KMS-11 (cell line): ENCODE measurements at regions not wholly inside any gene's neighbourhood (a gene's known extent, or its start where the extent isn't known, plus 50 kb on each side); places are given as distances from the start of the nearest gene placed in this dataset.

Experiments used
- H2AFZ ChIP-seq: fragments of 200-600 bp; sonication (generic); 2 replicates; pipeline ENCODE4 v1.6.1; 2016; ENCODE audit warnings: antibody characterized with exemption, mixed run types, low read depth
- H3K27ac ChIP-seq: fragments of 200-600 bp; sonication (generic); 2 replicates; pipeline ENCODE4 v1.6.1; 2016; ENCODE audit warnings: mild to moderate bottlenecking, mixed run types
- H3K27me3 ChIP-seq: fragments of 200-600 bp; sonication (generic); 2 replicates; pipeline ENCODE4 v1.6.1; 2017; ENCODE audit warnings: mild to moderate bottlenecking, low read depth, mixed run types, moderate library complexity; ENCODE audit not compliant: insufficient read depth
- H3K36me3 ChIP-seq: fragments of 200-600 bp; sonication (generic); 2 replicates; pipeline ENCODE4 v1.6.1; 2017; ENCODE audit warnings: mild to moderate bottlenecking, mixed run types; ENCODE audit not compliant: insufficient read depth
- H3K4me1 ChIP-seq: fragments of 200-600 bp; sonication (generic); 2 replicates; pipeline ENCODE4 v1.6.1; 2016; ENCODE audit warnings: mild to moderate bottlenecking, low read depth, mixed run types; ENCODE audit not compliant: poor library complexity, severe bottlenecking
- H3K4me2 ChIP-seq: fragments of 200-600 bp; sonication (generic); 2 replicates; pipeline ENCODE4 v1.7.0; 2016; ENCODE audit warnings: mild to moderate bottlenecking, mixed run types
- H3K4me3 ChIP-seq: fragments of 200-600 bp; sonication (generic); IDR thresholded peaks from 2 replicates; pipeline ENCODE4 v1.6.1; 2017; ENCODE audit warnings: low read depth, low read length, mixed read lengths; ENCODE audit not compliant: insufficient read depth
- H3K79me2 ChIP-seq: fragments of 200-600 bp; sonication (generic); 2 replicates; pipeline ENCODE4 v1.6.1; 2016; ENCODE audit warnings: low read depth, mixed run types; ENCODE audit not compliant: insufficient read depth
- H3K9ac ChIP-seq: fragments of 200-600 bp; sonication (generic); 2 replicates; pipeline ENCODE4 v1.6.1; 2016; ENCODE audit warnings: mild to moderate bottlenecking, mixed run types
- H4K20me1 ChIP-seq: fragments of 200-600 bp; sonication (generic); 2 replicates; pipeline ENCODE4 v1.6.1; 2016; ENCODE audit warnings: mild to moderate bottlenecking, mixed run types; ENCODE audit not compliant: insufficient read depth
- CTCF ChIP-seq: fragments of 200-600 bp; sonication (generic); conservative IDR thresholded peaks from 2 replicates; pipeline ENCODE4 v1.6.1; 2017; ENCODE audit warnings: low read depth, mild to moderate bottlenecking, antibody characterized with exemption, low read length, moderate library complexity, mixed read lengths

- Histone ChIP-seq H3K27ac (no peak overlapping the region), H3K79me2 (no peaks in the 10 kb centered on the region), H3K27me3 (no peaks in the 10 kb centered on the region), H2AFZ (no peak overlapping the region), H4K20me1 (no peaks in the 10 kb centered on the region), H3K4me3 (no peak overlapping the region), H3K4me1 (no peaks in the 10 kb centered on the region), H3K4me2 (no peak overlapping the region), H3K36me3 (no peaks in the 10 kb centered on the region), H3K9ac (no peak overlapping the region)
- no peak for TF ChIP-seq CTCF
Observed at GRCh38 chr12:73465106-73465505, 1072.5 kb upstream of the ATXN7L3B start.

DNA sequence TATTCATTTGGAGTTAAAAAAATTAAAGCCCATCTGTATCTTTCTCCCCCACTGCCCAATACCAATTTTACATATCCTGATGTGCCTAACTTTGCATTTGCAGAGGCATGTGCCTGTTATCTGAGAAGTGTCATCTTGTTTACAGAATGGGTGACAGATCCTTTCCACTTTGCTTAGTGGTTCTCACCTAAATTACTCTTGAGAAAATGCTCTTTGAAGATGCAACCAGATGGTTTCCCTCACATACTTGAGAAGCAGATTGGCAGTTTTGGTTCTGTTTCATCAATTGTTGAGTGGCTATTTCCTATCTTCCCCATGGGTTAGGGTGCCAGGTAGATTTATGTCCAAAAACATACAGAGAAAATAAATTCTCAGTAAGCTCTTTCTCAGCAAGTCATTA, 1051.4 kb upstream of the ATXN7L3B start:
- Histone ChIP-seq H4K20me1 (no peaks in the 10 kb centered on the region), H3K4me2 (no peak overlapping the region; the same call in 1 of the 2 replicates), H3K4me1 (peaks cover 14% of the 10 kb centered on the region), H3K79me2 (no peaks in the 10 kb centered on the region), H3K36me3 (no peaks in the 10 kb centered on the region), H2AFZ (no peak overlapping the region), H3K4me3 (no peak overlapping the region), H3K9ac (no peak overlapping the region), H3K27ac (0 out of 2 replicates have a peak overlapping the region, but pooled peaks have one; percentile 4), H3K27me3 (no peaks in the 10 kb centered on the region)
- TF ChIP-seq CTCF: no peak

DNA sequence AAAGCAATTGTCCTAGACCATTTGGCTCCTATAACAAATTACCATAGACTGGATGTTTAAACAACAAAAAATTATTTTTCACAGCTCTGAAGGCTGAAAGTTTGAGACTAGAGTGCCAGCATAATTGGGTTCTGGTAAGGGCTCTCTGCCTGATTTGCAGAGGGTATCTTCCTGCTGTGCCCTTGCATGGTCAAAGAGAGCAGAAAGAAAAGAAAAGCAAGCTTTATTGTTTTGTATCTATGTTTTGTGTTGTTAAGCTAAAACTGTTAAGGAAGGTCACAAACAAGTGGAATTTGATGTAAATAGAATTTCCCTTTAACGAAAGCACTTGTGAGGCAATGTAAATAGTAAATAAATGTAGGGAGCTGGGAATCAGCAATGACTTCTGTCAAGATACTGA, 1031.0 kb upstream of the ATXN7L3B start:
- Histone ChIP-seq H4K20me1 (no peaks in the 10 kb centered on the region), H3K4me2 (no peak overlapping the region), H3K79me2 (no peaks in the 10 kb centered on the region), H3K36me3 (no peaks in the 10 kb centered on the region), H3K27ac (no peak overlapping the region), H3K27me3 (no peaks in the 10 kb centered on the region), H3K4me1 (no peaks in the 10 kb centered on the region), H3K9ac (no peak overlapping the region), H3K4me3 (no peak overlapping the region), H2AFZ (no peak overlapping the region)
- TF ChIP-seq CTCF: no peak

- Histone ChIP-seq H3K27ac (no peak overlapping the region), H4K20me1 (no peaks in the 10 kb centered on the region), H3K4me2 (no peak overlapping the region), H3K27me3 (no peaks in the 10 kb centered on the region), H2AFZ (no peak overlapping the region), H3K9ac (no peak overlapping the region), H3K4me3 (no peak overlapping the region), H3K79me2 (no peaks in the 10 kb centered on the region), H3K4me1 (no peaks in the 10 kb centered on the region), H3K36me3 (no peaks in the 10 kb centered on the region)
- TF ChIP-seq CTCF: peak; percentile 34; the same call in 1 of the 2 replicates
Observed at GRCh38 chr12:73514672-73515071, 1023.0 kb upstream of the ATXN7L3B start.
